H1 (cell line): ENCODE measurements at regions not wholly inside any gene's neighbourhood (a gene's known extent, or its start where the extent isn't known, plus 50 kb on each side); places are given as distances from the start of the nearest gene placed in this dataset.

Experiments used
- EZH2 ChIP-seq: fragments of 200-600 bp; sonication (generic); IDR thresholded peaks from 2 replicates; pipeline ENCODE4 v1.7.1; 2012; ENCODE audit warnings: low read depth, mild to moderate bottlenecking, moderate library complexity, low read length, inconsistent platforms; ENCODE audit not compliant: severe bottlenecking
- POLR2A ChIP-seq, 2 experiments: IDR thresholded peaks; 1 replicate in 1 of 2; 2 replicates in 1 of 2; pipeline ENCODE4 v1.6.1; 2011; ENCODE audit warnings: low read depth in 2 of 2, low read length in 2 of 2, mild to moderate bottlenecking in 2 of 2; ENCODE audit errors: control extremely low read depth in 1 of 2
- RAD21 ChIP-seq, 2 experiments: IDR thresholded peaks in 1 of 2; conservative IDR thresholded peaks in 1 of 2; 2 replicates each; pipeline ENCODE4 v1.6.1; 2011; ENCODE audit warnings: low read depth in 2 of 2, low read length in 2 of 2, improper control_type of control experiment in 1 of 2, inconsistent platforms in 1 of 2, mild to moderate bottlenecking in 1 of 2, moderate library complexity in 1 of 2
- SAP30 ChIP-seq: fragments of 300-600 bp; sonication (generic); IDR thresholded peaks from 2 replicates; pipeline ENCODE4 v1.7.1; 2012; ENCODE audit warnings: low read length, moderate library complexity, mild to moderate bottlenecking, inconsistent platforms; ENCODE audit not compliant: insufficient read depth, insufficient replicate concordance
- TAF1 ChIP-seq: IDR thresholded peaks from 2 replicates; pipeline ENCODE4 v1.6.1; 2011; ENCODE audit warnings: mild to moderate bottlenecking, low read depth, low read length
- TBP ChIP-seq: IDR thresholded peaks from 2 replicates; pipeline ENCODE4 v1.6.1; 2011; ENCODE audit warnings: low read depth, low read length, improper control_type of control experiment
- TCF12 ChIP-seq: IDR thresholded peaks from 2 replicates; pipeline ENCODE4 v1.6.1; 2011; ENCODE audit warnings: low read depth, mild to moderate bottlenecking, low read length
- YY1 ChIP-seq: IDR thresholded peaks from 2 replicates; pipeline ENCODE4 v1.6.1; 2011; ENCODE audit warnings: low read depth, mild to moderate bottlenecking, low read length
- TF ChIP-seq, protein P1 (sequence below), 3 experiments: IDR thresholded peaks; 1 replicate in 2 of 3; 2 replicates in 1 of 3; pipeline versions ENCODE4 v1.5.1 to v1.6.1; 2011; ENCODE audit warnings: low read length in 3 of 3, mild to moderate bottlenecking in 3 of 3, inconsistent platforms in 2 of 3, low read depth in 1 of 3, moderate library complexity in 1 of 3; ENCODE audit not compliant: insufficient read depth in 1 of 3; ENCODE audit errors: control extremely low read depth in 1 of 3
- TF ChIP-seq, protein P2 (sequence below): IDR thresholded peaks from 2 replicates; pipeline ENCODE4 v1.6.1; 2011; ENCODE audit warnings: low read length, improper control_type of control experiment

DNA sequence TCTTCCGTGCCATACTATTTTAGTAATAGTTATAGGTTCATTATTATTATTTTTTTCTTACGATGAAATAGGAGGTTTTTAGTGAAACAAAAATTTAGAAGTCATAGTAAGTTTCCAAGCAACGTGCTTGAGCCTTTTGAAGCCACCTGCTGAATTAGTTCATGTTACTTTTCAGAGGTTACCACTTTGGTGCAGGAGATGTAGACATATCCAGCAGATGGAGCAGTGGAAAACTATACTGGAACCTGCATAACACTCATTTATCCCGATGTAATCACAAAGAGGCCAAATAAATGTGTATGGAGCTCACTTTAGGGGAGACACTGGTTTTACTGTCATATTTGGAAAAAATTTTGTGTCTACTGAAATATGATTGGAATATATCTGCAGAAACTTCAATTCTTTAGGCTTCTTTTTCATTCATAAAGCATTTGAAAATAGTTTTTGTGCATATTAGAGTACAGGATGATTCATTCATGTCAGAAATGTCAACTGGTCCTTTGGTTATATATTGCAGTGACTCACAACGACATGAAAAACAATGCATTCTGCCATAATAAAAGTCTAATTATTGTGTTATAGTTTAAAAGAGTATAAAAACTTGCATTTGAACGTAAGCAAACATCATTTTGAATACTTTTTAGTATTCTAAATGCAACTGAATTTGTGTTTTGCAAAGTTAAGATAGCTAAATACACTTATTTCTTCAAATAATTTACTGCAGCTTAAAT lies 2182.9 kb upstream of the TENM3 start:
- no peak for TF ChIP-seq SAP30
- TF ChIP-seq POLR2A (IDR thresholded peaks at IDR 0.05; ENCODE audit: control extremely low read depth in 1 of 2, low read depth in 2 of 2, low read length in 2 of 2): no peak
- TF ChIP-seq, protein P1, sequence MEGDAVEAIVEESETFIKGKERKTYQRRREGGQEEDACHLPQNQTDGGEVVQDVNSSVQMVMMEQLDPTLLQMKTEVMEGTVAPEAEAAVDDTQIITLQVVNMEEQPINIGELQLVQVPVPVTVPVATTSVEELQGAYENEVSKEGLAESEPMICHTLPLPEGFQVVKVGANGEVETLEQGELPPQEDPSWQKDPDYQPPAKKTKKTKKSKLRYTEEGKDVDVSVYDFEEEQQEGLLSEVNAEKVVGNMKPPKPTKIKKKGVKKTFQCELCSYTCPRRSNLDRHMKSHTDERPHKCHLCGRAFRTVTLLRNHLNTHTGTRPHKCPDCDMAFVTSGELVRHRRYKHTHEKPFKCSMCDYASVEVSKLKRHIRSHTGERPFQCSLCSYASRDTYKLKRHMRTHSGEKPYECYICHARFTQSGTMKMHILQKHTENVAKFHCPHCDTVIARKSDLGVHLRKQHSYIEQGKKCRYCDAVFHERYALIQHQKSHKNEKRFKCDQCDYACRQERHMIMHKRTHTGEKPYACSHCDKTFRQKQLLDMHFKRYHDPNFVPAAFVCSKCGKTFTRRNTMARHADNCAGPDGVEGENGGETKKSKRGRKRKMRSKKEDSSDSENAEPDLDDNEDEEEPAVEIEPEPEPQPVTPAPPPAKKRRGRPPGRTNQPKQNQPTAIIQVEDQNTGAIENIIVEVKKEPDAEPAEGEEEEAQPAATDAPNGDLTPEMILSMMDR (IDR thresholded peaks at IDR 0.05; ENCODE audit: control extremely low read depth in 1 of 3, insufficient read depth in 1 of 3, low read depth in 1 of 3, low read length in 3 of 3): no peak
- TF ChIP-seq TBP: no peak
- TF ChIP-seq YY1: no peak
- TF ChIP-seq, protein P2, sequence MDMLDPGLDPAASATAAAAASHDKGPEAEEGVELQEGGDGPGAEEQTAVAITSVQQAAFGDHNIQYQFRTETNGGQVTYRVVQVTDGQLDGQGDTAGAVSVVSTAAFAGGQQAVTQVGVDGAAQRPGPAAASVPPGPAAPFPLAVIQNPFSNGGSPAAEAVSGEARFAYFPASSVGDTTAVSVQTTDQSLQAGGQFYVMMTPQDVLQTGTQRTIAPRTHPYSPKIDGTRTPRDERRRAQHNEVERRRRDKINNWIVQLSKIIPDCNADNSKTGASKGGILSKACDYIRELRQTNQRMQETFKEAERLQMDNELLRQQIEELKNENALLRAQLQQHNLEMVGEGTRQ: no peak
- peak; percentile 21 to 27; a peak in 2 of 4 replicates for TF ChIP-seq RAD21 (IDR thresholded peaks at IDR 0.05 in 1 of 2, conservative IDR thresholded peaks at IDR 0.05 in 1 of 2; ENCODE audit: low read depth in 2 of 2, low read length in 2 of 2)
- TF ChIP-seq TAF1: no peak
- TF ChIP-seq TCF12: no peak
- no peak for TF ChIP-seq EZH2
